Thoracic aorta (tissue), 2 donors: ENCODE measurements at regions not wholly inside any gene's neighbourhood (a gene's known extent, or its start where the extent isn't known, plus 50 kb on each side); places are given as distances from the start of the nearest gene placed in this dataset.

Source experiments
- ATAC-seq: fragments of 150-250 bp; one replicate; pipeline ENCODE4 v1.8.0; 2017; ENCODE audit warnings: low read depth; ENCODE audit not compliant: insufficient number of reproducible peaks, low FRiP score
- DNase-seq: peaks from one replicate; pipeline ENCODE4 v3.0.0-alpha.2; 2020; ENCODE audit warnings: low spot score
- H3K27ac ChIP-seq, 2 donors: fragments of 200-600 bp; sonication (generic); 1 replicate in 1 of 2; 2 replicates in 1 of 2; pipeline ENCODE4 v1.5.1; 2016; ENCODE audit warnings: mild to moderate bottlenecking in 2 of 2, moderate library complexity in 2 of 2
- H3K27me3 ChIP-seq: fragments of 200-600 bp; sonication (generic); replicated peaks from 2 replicates; pipeline ENCODE4 v1.6.0; 2016; ENCODE audit warnings: mild to moderate bottlenecking; ENCODE audit not compliant: insufficient read depth
- H3K36me3 ChIP-seq: fragments of 200-600 bp; sonication (generic); one replicate; pipeline ENCODE4 v1.5.1; 2016
- H3K4me1 ChIP-seq, 2 donors: fragments of 200-600 bp; sonication (generic); 1 replicate in 1 of 2; 2 replicates in 1 of 2; pipeline versions ENCODE4 v1.5.1 to v1.6.0; 2016; ENCODE audit warnings: low read depth in 2 of 2, mild to moderate bottlenecking in 1 of 2; ENCODE audit not compliant: control insufficient read depth in 1 of 2
- H3K4me3 ChIP-seq: fragments of 200-600 bp; sonication (generic); 2 replicates; pipeline ENCODE4 v1.5.1; 2016; ENCODE audit warnings: mild to moderate bottlenecking
- H3K9me3 ChIP-seq: fragments of 200-600 bp; sonication (generic); 2 replicates; pipeline ENCODE4 v1.5.1; 2016
- TF ChIP-seq, protein P1 (sequence below): fragments of 200-600 bp; sonication (generic); IDR thresholded peaks from one replicate; pipeline ENCODE4 v1.5.1; 2019; ENCODE audit warnings: antibody characterized with exemption

DNA sequence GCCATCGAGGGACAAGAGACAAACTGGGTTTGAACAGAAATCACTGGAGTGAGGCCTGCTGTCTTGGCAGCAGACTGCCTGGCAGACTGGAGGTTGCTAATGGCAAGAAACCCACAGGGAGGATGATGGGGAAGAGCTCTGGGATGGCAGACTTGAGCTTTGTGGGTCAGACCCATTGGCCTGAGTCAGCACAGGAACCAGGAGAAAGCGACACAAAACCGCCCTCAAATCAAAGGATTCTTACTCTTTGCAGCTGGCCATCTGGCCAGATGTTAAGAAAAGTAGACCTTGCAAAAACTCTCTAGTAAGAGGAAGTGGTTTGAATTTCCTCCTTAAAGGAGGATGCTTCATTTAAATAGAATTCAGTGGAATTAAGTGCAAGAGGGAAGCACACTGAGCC is 195.2 kb upstream of the JUN start:
- H3K36me3 ChIP-seq = no peaks in the 10 kb centered on the region
- TF ChIP-seq, protein P1, sequence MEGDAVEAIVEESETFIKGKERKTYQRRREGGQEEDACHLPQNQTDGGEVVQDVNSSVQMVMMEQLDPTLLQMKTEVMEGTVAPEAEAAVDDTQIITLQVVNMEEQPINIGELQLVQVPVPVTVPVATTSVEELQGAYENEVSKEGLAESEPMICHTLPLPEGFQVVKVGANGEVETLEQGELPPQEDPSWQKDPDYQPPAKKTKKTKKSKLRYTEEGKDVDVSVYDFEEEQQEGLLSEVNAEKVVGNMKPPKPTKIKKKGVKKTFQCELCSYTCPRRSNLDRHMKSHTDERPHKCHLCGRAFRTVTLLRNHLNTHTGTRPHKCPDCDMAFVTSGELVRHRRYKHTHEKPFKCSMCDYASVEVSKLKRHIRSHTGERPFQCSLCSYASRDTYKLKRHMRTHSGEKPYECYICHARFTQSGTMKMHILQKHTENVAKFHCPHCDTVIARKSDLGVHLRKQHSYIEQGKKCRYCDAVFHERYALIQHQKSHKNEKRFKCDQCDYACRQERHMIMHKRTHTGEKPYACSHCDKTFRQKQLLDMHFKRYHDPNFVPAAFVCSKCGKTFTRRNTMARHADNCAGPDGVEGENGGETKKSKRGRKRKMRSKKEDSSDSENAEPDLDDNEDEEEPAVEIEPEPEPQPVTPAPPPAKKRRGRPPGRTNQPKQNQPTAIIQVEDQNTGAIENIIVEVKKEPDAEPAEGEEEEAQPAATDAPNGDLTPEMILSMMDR = no peak
- H3K27me3 ChIP-seq = no peaks in the 10 kb centered on the region
- H3K4me3 ChIP-seq = no peak overlapping the region
- no peak for ATAC-seq
- no peaks in the 10 kb centered on the region for H3K9me3 ChIP-seq
- peaks cover 0 to 14% of the 10 kb centered on the region in 2 donors for H3K4me1 ChIP-seq
- DNase-seq = no peak
- H3K27ac ChIP-seq = no peak overlapping the region

DNA sequence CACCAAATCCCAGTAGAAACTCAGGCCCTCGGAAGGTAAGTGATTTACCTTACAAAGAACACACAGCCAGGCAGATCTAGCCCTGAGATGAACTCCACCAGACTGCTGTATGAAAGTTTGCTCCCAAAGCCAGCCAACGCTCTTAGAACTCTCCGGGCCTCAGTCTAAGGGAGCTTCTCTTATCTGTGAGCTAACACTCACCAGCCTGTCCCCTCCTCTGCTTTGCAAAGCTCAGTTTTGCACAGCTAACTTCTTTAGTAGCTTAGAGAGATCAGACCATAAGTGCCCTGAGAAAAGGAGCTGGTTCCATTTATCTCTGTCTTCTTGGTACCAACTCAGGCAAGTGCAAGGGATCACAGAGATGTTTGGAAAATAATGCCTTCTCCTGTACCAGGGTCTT is 195.8 kb upstream of the JUN start:
- ATAC-seq (no peak), DNase-seq (no peak)
- H3K27ac ChIP-seq = no peak overlapping the region
- H3K36me3 ChIP-seq = no peaks in the 10 kb centered on the region
- no peaks in the 10 kb centered on the region for H3K27me3 ChIP-seq
- no peak overlapping the region for H3K4me3 ChIP-seq
- TF ChIP-seq, protein P1 = no peak
- no peaks in the 10 kb centered on the region for H3K9me3 ChIP-seq
- H3K4me1 ChIP-seq = peaks cover 0 to 14% of the 10 kb centered on the region in 2 donors

DNA sequence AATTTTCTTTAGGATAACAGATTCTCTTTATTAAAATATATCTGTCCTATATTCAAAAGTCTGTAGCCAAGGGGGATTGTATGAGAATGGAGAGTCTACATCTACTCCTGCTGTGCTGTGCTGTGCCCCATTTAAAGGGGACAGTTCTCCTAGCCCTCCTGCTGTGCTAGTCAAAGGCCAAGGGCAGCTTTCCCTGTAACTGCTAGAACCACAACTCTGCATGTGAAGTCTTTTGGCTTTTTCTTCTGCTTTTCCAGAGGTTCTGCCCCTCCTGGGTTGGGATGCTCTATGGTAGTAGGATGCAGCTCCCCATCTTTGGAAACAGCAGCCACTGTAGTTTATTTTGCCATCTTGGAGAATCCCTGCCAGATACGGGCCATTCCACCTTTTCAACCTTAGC is 197.5 kb upstream of the JUN start:
- H3K4me3 ChIP-seq = no peak overlapping the region
- no peak overlapping the region for H3K27ac ChIP-seq
- H3K9me3 ChIP-seq = no peaks in the 10 kb centered on the region
- H3K36me3 ChIP-seq = no peaks in the 10 kb centered on the region
- H3K27me3 ChIP-seq = no peaks in the 10 kb centered on the region
- no peak for DNase-seq
- ATAC-seq = no peak
- H3K4me1 ChIP-seq = peaks cover 0 to 14% of the 10 kb centered on the region in 2 donors
- TF ChIP-seq, protein P1 = no peak

DNA sequence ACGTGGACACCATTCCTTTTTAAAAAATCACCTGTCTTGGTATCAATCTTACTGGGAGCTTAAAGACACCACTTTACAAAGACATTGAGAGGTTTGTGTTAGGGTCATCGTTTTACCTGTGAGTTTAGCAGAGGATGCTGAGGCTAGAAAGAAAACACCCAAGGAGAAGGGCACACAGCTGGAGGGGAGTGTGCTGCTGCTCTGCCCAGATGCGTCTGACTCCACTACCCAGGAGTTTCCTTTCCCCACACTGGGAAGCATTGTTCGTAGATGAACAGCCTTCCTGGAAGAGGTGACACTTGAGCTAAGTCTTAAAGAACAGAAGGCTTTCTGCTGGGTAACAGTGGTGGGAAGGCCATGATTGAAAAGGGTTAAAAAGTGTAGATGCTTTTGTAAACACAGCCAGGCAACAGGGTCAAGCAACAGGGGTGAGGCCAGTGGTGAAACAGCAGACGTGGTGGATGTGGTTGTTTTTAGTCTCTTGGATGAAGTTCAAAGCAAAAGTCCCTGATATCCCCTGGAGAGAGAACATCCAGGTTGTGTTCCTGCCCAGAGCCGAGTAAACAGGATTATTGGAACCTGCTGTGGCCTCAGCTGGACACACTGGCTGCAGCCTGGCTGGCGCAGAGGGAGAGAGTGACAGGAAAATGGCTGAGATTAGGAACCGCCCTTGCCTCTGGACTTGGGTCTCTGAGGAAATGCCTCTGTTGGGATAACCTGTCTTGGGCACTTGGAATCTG is 198.6 kb upstream of the JUN start:
- H3K4me3 ChIP-seq = no peak overlapping the region
- no peaks in the 10 kb centered on the region for H3K9me3 ChIP-seq
- ATAC-seq (no peak), DNase-seq (no peak)
- H3K36me3 ChIP-seq = no peaks in the 10 kb centered on the region
- peaks cover 0 to 14% of the 10 kb centered on the region in 2 donors for H3K4me1 ChIP-seq
- H3K27me3 ChIP-seq = no peaks in the 10 kb centered on the region
- TF ChIP-seq, protein P1 = no peak
- H3K27ac ChIP-seq = no peak overlapping the region

DNA sequence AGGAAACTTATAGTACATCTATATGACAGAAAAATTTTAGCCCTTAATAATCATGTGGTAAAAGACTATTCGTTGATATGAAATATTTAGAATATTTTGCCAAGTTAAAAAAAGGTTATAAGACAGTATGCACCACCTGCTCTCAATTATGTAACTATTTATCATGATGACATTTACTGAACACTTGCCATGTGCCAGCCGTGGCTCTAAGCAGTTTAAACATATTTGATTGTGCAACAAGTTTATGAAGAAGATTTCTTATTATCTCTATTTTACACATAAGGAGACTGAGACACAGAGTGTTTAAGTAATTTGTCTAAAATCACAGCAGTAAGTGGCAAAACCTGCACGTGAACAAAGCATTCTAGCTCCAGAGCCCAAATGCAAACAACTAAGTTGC is 199.3 kb upstream of the JUN start:
- Histone ChIP-seq H3K27me3 (no peaks in the 10 kb centered on the region), H3K36me3 (no peaks in the 10 kb centered on the region), H3K9me3 (no peaks in the 10 kb centered on the region), H3K4me3 (no peak overlapping the region), H3K27ac (no peak overlapping the region), H3K4me1 (peaks cover 0 to 14% of the 10 kb centered on the region in 2 donors)
- ATAC-seq (no peak), DNase-seq (no peak)
- TF ChIP-seq, protein P1 = no peak
